ENCODE measurements at regions not wholly inside any gene's neighbourhood (a gene's known extent, or its start where the extent isn't known, plus 50 kb on each side); places are given as distances from the start of the nearest gene placed in this dataset.

DNA sequence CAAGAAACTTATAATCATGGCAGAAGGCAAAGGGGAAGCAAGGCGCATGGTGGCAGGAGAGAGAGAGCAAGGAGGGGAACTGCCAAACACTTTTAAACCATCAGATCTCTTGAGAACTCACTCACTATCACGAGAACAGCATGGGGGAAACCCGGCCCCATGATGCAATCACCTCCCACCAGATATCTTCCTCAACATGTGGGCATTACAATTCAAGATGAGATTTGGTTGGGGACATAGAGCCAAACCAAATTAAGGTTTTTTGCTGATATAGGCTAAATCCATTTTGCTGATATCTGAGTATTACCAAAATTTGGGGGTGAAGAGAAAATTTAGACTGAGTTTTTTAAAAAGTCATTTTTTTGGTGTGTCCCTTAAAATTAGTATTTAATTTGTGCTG, 54.9 kb upstream of the TMX1 start:
- Histone ChIP-seq H3K4me2 (ENCODE audit: insufficient read depth, low read length) (no peak overlapping the region), H3K36me3 (ENCODE audit: control insufficient read depth, insufficient read depth, low read length) (no peaks in the 10 kb centered on the region), H3K4me1 (replicated peaks in 1 of 2; ENCODE audit: control insufficient read depth in 2 of 2, insufficient read depth in 2 of 2, low read length in 2 of 2) (no peaks in the 10 kb centered on the region), H3K4me3 (no peak overlapping the region), H2AFZ (ENCODE audit: low read depth, low read length) (no peak overlapping the region), H3K27ac (ENCODE audit: extremely low read depth, low read depth, low read length) (no peak overlapping the region), H3K9me3 (replicated peaks; ENCODE audit: control insufficient read depth, insufficient read depth, low read depth, low read length) (no peaks in the 10 kb centered on the region), H3K9me1 (ENCODE audit: control insufficient read depth, insufficient read depth, low read length) (no peaks in the 10 kb centered on the region), H3K27me3 (ENCODE audit: control insufficient read depth in 2 of 2, insufficient read depth in 2 of 2, low read length in 2 of 2) (no peaks in the 10 kb centered on the region), H3K9ac (ENCODE audit: insufficient read depth in 1 of 2, low read depth in 2 of 2, low read length in 2 of 2) (no peak overlapping the region), H4K20me1 (replicated peaks; ENCODE audit: control insufficient read depth, insufficient read depth, low read length) (no peaks in the 10 kb centered on the region), H3K79me2 (ENCODE audit: control insufficient read depth, insufficient read depth, low read length) (no peaks in the 10 kb centered on the region)
- POLR2A ChIA-PET, result no interaction called here
- FAIRE-seq, result no peak
- intact Hi-C loops (cut with micrococcal nuclease), result no loop called here
- no TSS peak for BruUV-seq (replicated peaks)
- 0% methylated on average over 3 of the region's 3 CpGs for WGBS (ENCODE audit: insufficient coverage, low coverage, missing lambda C conversion rate)
- DNase-seq (ENCODE audit: extremely low read depth in 1 of 4, low spot score in 3 of 4), result no peak
- ATAC-seq, result no peak
- in situ Hi-C loops (cut with MboI), result no loop called here
- CTCF ChIA-PET (ENCODE audit: low intra/inter-chr PET ratio), result no interaction called here
- no peak for TF ChIP-seq IFI16 (CRISPR knock-in tag; IDR thresholded peaks at IDR 0.05)
- TF ChIP-seq C11orf30 (IDR thresholded peaks at IDR 0.05; ENCODE audit: low read depth), result peak; percentile 54; the same call in 1 of the 2 replicates
- TF ChIP-seq, protein P1, sequence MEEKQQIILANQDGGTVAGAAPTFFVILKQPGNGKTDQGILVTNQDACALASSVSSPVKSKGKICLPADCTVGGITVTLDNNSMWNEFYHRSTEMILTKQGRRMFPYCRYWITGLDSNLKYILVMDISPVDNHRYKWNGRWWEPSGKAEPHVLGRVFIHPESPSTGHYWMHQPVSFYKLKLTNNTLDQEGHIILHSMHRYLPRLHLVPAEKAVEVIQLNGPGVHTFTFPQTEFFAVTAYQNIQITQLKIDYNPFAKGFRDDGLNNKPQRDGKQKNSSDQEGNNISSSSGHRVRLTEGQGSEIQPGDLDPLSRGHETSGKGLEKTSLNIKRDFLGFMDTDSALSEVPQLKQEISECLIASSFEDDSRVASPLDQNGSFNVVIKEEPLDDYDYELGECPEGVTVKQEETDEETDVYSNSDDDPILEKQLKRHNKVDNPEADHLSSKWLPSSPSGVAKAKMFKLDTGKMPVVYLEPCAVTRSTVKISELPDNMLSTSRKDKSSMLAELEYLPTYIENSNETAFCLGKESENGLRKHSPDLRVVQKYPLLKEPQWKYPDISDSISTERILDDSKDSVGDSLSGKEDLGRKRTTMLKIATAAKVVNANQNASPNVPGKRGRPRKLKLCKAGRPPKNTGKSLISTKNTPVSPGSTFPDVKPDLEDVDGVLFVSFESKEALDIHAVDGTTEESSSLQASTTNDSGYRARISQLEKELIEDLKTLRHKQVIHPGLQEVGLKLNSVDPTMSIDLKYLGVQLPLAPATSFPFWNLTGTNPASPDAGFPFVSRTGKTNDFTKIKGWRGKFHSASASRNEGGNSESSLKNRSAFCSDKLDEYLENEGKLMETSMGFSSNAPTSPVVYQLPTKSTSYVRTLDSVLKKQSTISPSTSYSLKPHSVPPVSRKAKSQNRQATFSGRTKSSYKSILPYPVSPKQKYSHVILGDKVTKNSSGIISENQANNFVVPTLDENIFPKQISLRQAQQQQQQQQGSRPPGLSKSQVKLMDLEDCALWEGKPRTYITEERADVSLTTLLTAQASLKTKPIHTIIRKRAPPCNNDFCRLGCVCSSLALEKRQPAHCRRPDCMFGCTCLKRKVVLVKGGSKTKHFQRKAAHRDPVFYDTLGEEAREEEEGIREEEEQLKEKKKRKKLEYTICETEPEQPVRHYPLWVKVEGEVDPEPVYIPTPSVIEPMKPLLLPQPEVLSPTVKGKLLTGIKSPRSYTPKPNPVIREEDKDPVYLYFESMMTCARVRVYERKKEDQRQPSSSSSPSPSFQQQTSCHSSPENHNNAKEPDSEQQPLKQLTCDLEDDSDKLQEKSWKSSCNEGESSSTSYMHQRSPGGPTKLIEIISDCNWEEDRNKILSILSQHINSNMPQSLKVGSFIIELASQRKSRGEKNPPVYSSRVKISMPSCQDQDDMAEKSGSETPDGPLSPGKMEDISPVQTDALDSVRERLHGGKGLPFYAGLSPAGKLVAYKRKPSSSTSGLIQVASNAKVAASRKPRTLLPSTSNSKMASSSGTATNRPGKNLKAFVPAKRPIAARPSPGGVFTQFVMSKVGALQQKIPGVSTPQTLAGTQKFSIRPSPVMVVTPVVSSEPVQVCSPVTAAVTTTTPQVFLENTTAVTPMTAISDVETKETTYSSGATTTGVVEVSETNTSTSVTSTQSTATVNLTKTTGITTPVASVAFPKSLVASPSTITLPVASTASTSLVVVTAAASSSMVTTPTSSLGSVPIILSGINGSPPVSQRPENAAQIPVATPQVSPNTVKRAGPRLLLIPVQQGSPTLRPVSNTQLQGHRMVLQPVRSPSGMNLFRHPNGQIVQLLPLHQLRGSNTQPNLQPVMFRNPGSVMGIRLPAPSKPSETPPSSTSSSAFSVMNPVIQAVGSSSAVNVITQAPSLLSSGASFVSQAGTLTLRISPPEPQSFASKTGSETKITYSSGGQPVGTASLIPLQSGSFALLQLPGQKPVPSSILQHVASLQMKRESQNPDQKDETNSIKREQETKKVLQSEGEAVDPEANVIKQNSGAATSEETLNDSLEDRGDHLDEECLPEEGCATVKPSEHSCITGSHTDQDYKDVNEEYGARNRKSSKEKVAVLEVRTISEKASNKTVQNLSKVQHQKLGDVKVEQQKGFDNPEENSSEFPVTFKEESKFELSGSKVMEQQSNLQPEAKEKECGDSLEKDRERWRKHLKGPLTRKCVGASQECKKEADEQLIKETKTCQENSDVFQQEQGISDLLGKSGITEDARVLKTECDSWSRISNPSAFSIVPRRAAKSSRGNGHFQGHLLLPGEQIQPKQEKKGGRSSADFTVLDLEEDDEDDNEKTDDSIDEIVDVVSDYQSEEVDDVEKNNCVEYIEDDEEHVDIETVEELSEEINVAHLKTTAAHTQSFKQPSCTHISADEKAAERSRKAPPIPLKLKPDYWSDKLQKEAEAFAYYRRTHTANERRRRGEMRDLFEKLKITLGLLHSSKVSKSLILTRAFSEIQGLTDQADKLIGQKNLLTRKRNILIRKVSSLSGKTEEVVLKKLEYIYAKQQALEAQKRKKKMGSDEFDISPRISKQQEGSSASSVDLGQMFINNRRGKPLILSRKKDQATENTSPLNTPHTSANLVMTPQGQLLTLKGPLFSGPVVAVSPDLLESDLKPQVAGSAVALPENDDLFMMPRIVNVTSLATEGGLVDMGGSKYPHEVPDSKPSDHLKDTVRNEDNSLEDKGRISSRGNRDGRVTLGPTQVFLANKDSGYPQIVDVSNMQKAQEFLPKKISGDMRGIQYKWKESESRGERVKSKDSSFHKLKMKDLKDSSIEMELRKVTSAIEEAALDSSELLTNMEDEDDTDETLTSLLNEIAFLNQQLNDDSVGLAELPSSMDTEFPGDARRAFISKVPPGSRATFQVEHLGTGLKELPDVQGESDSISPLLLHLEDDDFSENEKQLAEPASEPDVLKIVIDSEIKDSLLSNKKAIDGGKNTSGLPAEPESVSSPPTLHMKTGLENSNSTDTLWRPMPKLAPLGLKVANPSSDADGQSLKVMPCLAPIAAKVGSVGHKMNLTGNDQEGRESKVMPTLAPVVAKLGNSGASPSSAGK (IDR thresholded peaks at IDR 0.05), result peak; percentile 20; the same call in 1 of the 2 replicates
- no peak for TF ChIP-seq ELF1 (tag; IDR thresholded peaks at IDR 0.05)
- no peak for TF ChIP-seq CHCHD3 (CRISPR knock-in tag; IDR thresholded peaks at IDR 0.05)
- no peak for TF ChIP-seq ZNF780A (CRISPR knock-in tag; IDR thresholded peaks at IDR 0.05)
- no peak for TF ChIP-seq DDX20 (tag; IDR thresholded peaks at IDR 0.05; ENCODE audit: low read depth)
- TF ChIP-seq, protein P2, sequence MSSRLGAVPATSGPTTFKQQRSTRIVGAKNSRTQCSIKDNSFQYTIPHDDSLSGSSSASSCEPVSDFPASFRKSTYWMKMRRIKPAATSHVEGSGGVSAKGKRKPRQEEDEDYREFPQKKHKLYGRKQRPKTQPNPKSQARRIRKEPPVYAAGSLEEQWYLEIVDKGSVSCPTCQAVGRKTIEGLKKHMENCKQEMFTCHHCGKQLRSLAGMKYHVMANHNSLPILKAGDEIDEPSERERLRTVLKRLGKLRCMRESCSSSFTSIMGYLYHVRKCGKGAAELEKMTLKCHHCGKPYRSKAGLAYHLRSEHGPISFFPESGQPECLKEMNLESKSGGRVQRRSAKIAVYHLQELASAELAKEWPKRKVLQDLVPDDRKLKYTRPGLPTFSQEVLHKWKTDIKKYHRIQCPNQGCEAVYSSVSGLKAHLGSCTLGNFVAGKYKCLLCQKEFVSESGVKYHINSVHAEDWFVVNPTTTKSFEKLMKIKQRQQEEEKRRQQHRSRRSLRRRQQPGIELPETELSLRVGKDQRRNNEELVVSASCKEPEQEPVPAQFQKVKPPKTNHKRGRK (tag; IDR thresholded peaks at IDR 0.05), result no peak
- TF ChIP-seq NFIC (IDR thresholded peaks at IDR 0.05), result no peak
- TF ChIP-seq, protein P3, sequence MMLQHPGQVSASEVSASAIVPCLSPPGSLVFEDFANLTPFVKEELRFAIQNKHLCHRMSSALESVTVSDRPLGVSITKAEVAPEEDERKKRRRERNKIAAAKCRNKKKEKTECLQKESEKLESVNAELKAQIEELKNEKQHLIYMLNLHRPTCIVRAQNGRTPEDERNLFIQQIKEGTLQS (IDR thresholded peaks at IDR 0.05), result peak; percentile 69
- TF ChIP-seq, protein P3 (CRISPR knock-in tag; conservative IDR thresholded peaks at IDR 0.05), result no peak

Measured in K562 (cell line).